DOHH2 (cell line): ENCODE measurements at regions not wholly inside any gene's neighbourhood (a gene's known extent, or its start where the extent isn't known, plus 50 kb on each side); places are given as distances from the start of the nearest gene placed in this dataset.

Experiments
- EZH2phosphoT487 ChIP-seq: fragments of 200-600 bp; sonication (generic); IDR thresholded peaks from 2 replicates; pipeline ENCODE4 v1.6.1; 2017; ENCODE audit warnings: borderline replicate concordance, mild to moderate bottlenecking, antibody characterized with exemption, low read length, moderate library complexity, mixed read lengths
- TF ChIP-seq, protein P1 (sequence below): fragments of 200-600 bp; sonication (generic); IDR thresholded peaks from one replicate; pipeline ENCODE4 v1.5.1; 2014; ENCODE audit warnings: antibody characterized with exemption, mild to moderate bottlenecking, low read depth, low read length; ENCODE audit not compliant: poor library complexity, severe bottlenecking

GRCh38 chr3:90034038-90034437 lies 926.6 kb downstream of the EPHA3 start:
- TF ChIP-seq, protein P1, sequence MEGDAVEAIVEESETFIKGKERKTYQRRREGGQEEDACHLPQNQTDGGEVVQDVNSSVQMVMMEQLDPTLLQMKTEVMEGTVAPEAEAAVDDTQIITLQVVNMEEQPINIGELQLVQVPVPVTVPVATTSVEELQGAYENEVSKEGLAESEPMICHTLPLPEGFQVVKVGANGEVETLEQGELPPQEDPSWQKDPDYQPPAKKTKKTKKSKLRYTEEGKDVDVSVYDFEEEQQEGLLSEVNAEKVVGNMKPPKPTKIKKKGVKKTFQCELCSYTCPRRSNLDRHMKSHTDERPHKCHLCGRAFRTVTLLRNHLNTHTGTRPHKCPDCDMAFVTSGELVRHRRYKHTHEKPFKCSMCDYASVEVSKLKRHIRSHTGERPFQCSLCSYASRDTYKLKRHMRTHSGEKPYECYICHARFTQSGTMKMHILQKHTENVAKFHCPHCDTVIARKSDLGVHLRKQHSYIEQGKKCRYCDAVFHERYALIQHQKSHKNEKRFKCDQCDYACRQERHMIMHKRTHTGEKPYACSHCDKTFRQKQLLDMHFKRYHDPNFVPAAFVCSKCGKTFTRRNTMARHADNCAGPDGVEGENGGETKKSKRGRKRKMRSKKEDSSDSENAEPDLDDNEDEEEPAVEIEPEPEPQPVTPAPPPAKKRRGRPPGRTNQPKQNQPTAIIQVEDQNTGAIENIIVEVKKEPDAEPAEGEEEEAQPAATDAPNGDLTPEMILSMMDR, result no peak
- TF ChIP-seq EZH2phosphoT487, result no peak
